Tibial nerve (tissue), 3 donors: ENCODE measurements at regions not wholly inside any gene's neighbourhood (a gene's known extent, or its start where the extent isn't known, plus 50 kb on each side); places are given as distances from the start of the nearest gene placed in this dataset.

Source experiments
- POLR2A ChIP-seq, 2 donors: fragments of 450-650 bp; IDR thresholded peaks; one replicate each; pipeline ENCODE4 v1.6.1; 2017; ENCODE audit warnings: antibody characterized with exemption in 2 of 2, mild to moderate bottlenecking in 2 of 2, moderate library complexity in 2 of 2
- TF ChIP-seq, protein P1 (sequence below), 5 experiments: fragments of 200-600 bp in 3 of 5; fragments of 450-650 bp in 2 of 5; sonication (generic) in 3 of 5; IDR thresholded peaks; one replicate each; pipeline ENCODE4 v1.5.1; 2016 to 2019; ENCODE audit warnings: antibody characterized with exemption in 5 of 5, mild to moderate bottlenecking in 3 of 5, moderate library complexity in 2 of 5

DNA sequence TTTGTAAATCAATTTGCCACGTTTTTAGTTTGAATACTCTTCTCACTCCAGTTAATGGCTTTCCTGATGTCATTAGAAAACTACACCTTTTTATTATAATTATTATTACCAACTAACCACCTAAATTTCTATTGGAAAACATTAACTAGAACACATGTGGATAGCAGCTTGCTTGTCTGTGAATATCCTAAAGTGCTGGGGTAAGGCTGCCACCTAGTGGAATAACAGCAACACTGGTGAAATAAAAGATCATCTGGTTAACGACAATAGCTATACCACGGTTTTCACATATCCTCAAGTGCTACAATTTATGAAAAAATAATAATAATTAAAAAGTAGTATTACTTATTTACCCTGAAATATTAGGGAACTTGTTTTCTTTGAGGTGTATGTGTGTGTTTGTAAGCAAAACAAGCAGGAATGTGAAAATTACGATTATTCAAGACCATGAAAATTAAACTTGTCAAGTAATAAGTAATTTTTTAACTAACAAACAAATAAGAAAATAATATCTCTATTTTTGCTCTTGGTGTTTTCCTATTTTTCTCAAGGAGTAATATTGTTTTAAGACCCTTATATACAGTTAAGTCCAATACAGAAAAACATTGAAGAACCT lies 130.1 kb upstream of the TECRL start:
- TF ChIP-seq POLR2A (IDR thresholded peaks at IDR 0.05), result no peak
- TF ChIP-seq, protein P1, sequence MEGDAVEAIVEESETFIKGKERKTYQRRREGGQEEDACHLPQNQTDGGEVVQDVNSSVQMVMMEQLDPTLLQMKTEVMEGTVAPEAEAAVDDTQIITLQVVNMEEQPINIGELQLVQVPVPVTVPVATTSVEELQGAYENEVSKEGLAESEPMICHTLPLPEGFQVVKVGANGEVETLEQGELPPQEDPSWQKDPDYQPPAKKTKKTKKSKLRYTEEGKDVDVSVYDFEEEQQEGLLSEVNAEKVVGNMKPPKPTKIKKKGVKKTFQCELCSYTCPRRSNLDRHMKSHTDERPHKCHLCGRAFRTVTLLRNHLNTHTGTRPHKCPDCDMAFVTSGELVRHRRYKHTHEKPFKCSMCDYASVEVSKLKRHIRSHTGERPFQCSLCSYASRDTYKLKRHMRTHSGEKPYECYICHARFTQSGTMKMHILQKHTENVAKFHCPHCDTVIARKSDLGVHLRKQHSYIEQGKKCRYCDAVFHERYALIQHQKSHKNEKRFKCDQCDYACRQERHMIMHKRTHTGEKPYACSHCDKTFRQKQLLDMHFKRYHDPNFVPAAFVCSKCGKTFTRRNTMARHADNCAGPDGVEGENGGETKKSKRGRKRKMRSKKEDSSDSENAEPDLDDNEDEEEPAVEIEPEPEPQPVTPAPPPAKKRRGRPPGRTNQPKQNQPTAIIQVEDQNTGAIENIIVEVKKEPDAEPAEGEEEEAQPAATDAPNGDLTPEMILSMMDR (IDR thresholded peaks at IDR 0.05), result peak; percentile 53 to 69 (median 59)
